MM.1S (cell line): ENCODE measurements at regions not wholly inside any gene's neighbourhood (a gene's known extent, or its start where the extent isn't known, plus 50 kb on each side); places are given as distances from the start of the nearest gene placed in this dataset.

Experiments
- DNase-seq: peaks from one replicate; pipeline ENCODE4 v3.0.0-alpha.2; 2015
- H2AFZ ChIP-seq: fragments of 300-600 bp; sonication (generic); 2 replicates; pipeline ENCODE4 v1.6.0; 2016; ENCODE audit warnings: antibody characterized with exemption, low read length
- H3F3A ChIP-seq: fragments of 300-600 bp; sonication (generic); 2 replicates; pipeline ENCODE4 v1.6.1; 2016; ENCODE audit warnings: mild to moderate bottlenecking, antibody characterized with exemption, low read length, moderate library complexity, mixed read lengths; ENCODE audit not compliant: insufficient read depth
- H3K27ac ChIP-seq: fragments of 300-600 bp; sonication (generic); 2 replicates; pipeline ENCODE4 v1.5.1; 2016; ENCODE audit warnings: mild to moderate bottlenecking, low read length
- H3K27me3 ChIP-seq: fragments of 300-600 bp; sonication (generic); replicated peaks from 2 replicates; pipeline ENCODE4 v1.6.0; 2016; ENCODE audit warnings: low read length; ENCODE audit not compliant: insufficient read depth
- H3K36me3 ChIP-seq: fragments of 300-600 bp; sonication (generic); replicated peaks from 2 replicates; pipeline ENCODE4 v1.6.1; 2016; ENCODE audit warnings: mild to moderate bottlenecking, low read length, mixed read lengths; ENCODE audit not compliant: insufficient read depth
- H3K4me1 ChIP-seq: fragments of 300-600 bp; sonication (generic); 2 replicates; pipeline ENCODE4 v1.6.1; 2016; ENCODE audit warnings: low read length, mixed read lengths
- H3K4me2 ChIP-seq: fragments of 300-600 bp; sonication (generic); 2 replicates; pipeline ENCODE4 v1.6.0; 2016; ENCODE audit warnings: low read depth, low read length
- H3K4me3 ChIP-seq: fragments of 300-600 bp; sonication (generic); 2 replicates; pipeline ENCODE4 v1.5.1; 2016; ENCODE audit warnings: low read length, mixed read lengths
- H3K79me2 ChIP-seq: fragments of 300-600 bp; sonication (generic); 2 replicates; pipeline ENCODE4 v1.6.1; 2016; ENCODE audit warnings: mixed run types, low read length, mixed read lengths
- H3K9ac ChIP-seq: fragments of 300-600 bp; sonication (generic); 2 replicates; pipeline ENCODE4 v1.6.1; 2016; ENCODE audit warnings: low read length, mixed read lengths
- H3K9me2 ChIP-seq: fragments of 300-600 bp; sonication (generic); replicated peaks from 2 replicates; pipeline ENCODE4 v1.6.1; 2016; ENCODE audit warnings: mild to moderate bottlenecking, low read length, mixed read lengths; ENCODE audit not compliant: insufficient read depth
- H3K9me3 ChIP-seq: fragments of 300-600 bp; sonication (generic); replicated peaks from 2 replicates; pipeline ENCODE4 v1.6.1; 2016; ENCODE audit warnings: mild to moderate bottlenecking, low read length, mixed read lengths; ENCODE audit not compliant: insufficient read depth
- H4K20me1 ChIP-seq: fragments of 300-600 bp; sonication (generic); 2 replicates; pipeline ENCODE4 v1.6.1; 2016; ENCODE audit warnings: mild to moderate bottlenecking, low read length, moderate library complexity, mixed read lengths; ENCODE audit not compliant: insufficient read depth
- CTCF ChIP-seq: fragments of 300-600 bp; sonication (generic); IDR thresholded peaks from 2 replicates; pipeline ENCODE4 v1.5.1; 2016; ENCODE audit warnings: antibody characterized with exemption, low read length, mixed read lengths
- EZH2 ChIP-seq: fragments of 300-600 bp; sonication (generic); optimal IDR thresholded peaks from 2 replicates; pipeline ENCODE3; 2017; ENCODE audit warnings: low read depth, mild to moderate bottlenecking, antibody characterized with exemption, low read length, mixed read lengths
- EZH2phosphoT487 ChIP-seq: fragments of 300-600 bp; sonication (generic); IDR thresholded peaks from 2 replicates; pipeline ENCODE4 v1.6.1; 2018; ENCODE audit warnings: antibody characterized with exemption, low read length

- H2AFZ ChIP-seq, result no peak overlapping the region
- H3K9ac ChIP-seq, result no peak overlapping the region
- no peaks in the 10 kb centered on the region for H3K79me2 ChIP-seq
- DNase-seq, result no peak
- TF ChIP-seq EZH2phosphoT487 (no peak), EZH2 (no peak), CTCF (no peak)
- H4K20me1 ChIP-seq, result no peaks in the 10 kb centered on the region
- H3K36me3 ChIP-seq, result no peaks in the 10 kb centered on the region
- no peaks in the 10 kb centered on the region for H3K9me3 ChIP-seq
- H3K4me1 ChIP-seq, result no peaks in the 10 kb centered on the region
- H3K4me2 ChIP-seq, result no peak overlapping the region
- no peak overlapping the region for H3K4me3 ChIP-seq
- H3K27me3 ChIP-seq, result no peaks in the 10 kb centered on the region
- no peaks in the 10 kb centered on the region for H3F3A ChIP-seq
- no peaks in the 10 kb centered on the region for H3K9me2 ChIP-seq
- H3K27ac ChIP-seq, result no peak overlapping the region
Observed at GRCh38 chr6:86215323-86215722, 572.6 kb upstream of the SYNCRIP start.

- Histone ChIP-seq H3K27me3 (no peaks in the 10 kb centered on the region), H3K4me3 (no peak overlapping the region), H2AFZ (no peak overlapping the region), H3F3A (no peaks in the 10 kb centered on the region), H3K9me2 (no peaks in the 10 kb centered on the region), H3K36me3 (no peaks in the 10 kb centered on the region), H3K9ac (no peak overlapping the region), H3K27ac (no peak overlapping the region), H4K20me1 (no peaks in the 10 kb centered on the region), H3K4me2 (no peak overlapping the region), H3K79me2 (no peaks in the 10 kb centered on the region), H3K9me3 (no peaks in the 10 kb centered on the region), H3K4me1 (no peaks in the 10 kb centered on the region)
- TF ChIP-seq CTCF, result no peak
- TF ChIP-seq EZH2phosphoT487, result no peak
- TF ChIP-seq EZH2, result no peak
- no peak for DNase-seq
Observed at GRCh38 chr6:86205980-86206379, 563.3 kb upstream of the SYNCRIP start.

GRCh38 chr6:86203044-86203443 is 560.4 kb upstream of the SYNCRIP start:
- Histone ChIP-seq H3K4me1 (no peaks in the 10 kb centered on the region), H4K20me1 (no peaks in the 10 kb centered on the region), H3K9me3 (no peaks in the 10 kb centered on the region), H3F3A (no peaks in the 10 kb centered on the region), H3K9me2 (no peaks in the 10 kb centered on the region), H3K27me3 (no peaks in the 10 kb centered on the region), H3K4me2 (no peak overlapping the region), H3K36me3 (no peaks in the 10 kb centered on the region), H2AFZ (no peak overlapping the region), H3K27ac (no peak overlapping the region), H3K4me3 (no peak overlapping the region), H3K79me2 (no peaks in the 10 kb centered on the region), H3K9ac (no peak overlapping the region)
- no peak for DNase-seq
- TF ChIP-seq EZH2 (no peak), EZH2phosphoT487 (no peak)

- no peaks in the 10 kb centered on the region for H4K20me1 ChIP-seq
- H3K4me1 ChIP-seq, result no peaks in the 10 kb centered on the region
- H3K9ac ChIP-seq, result no peak overlapping the region
- no peak overlapping the region for H3K4me2 ChIP-seq
- no peaks in the 10 kb centered on the region for H3K9me3 ChIP-seq
- H3K9me2 ChIP-seq, result no peaks in the 10 kb centered on the region
- TF ChIP-seq CTCF (no peak), EZH2 (no peak), EZH2phosphoT487 (no peak)
- H3K27me3 ChIP-seq, result no peaks in the 10 kb centered on the region
- no peaks in the 10 kb centered on the region for H3K36me3 ChIP-seq
- no peak overlapping the region for H2AFZ ChIP-seq
- no peaks in the 10 kb centered on the region for H3F3A ChIP-seq
- no peaks in the 10 kb centered on the region for H3K79me2 ChIP-seq
- no peak overlapping the region for H3K4me3 ChIP-seq
- no peak for DNase-seq
- no peak overlapping the region for H3K27ac ChIP-seq
Observed at GRCh38 chr6:86193821-86194220, 551.1 kb upstream of the SYNCRIP start.
